NCI-H82 (cell line): ENCODE measurements at regions not wholly inside any gene's neighbourhood (a gene's known extent, or its start where the extent isn't known, plus 50 kb on each side); places are given as distances from the start of the nearest gene placed in this dataset.

Experiments
- DNase-seq: peaks from one replicate; lab custom pipeline; 2025; lab: John Stamatoyannopoulos, UW

DNA sequence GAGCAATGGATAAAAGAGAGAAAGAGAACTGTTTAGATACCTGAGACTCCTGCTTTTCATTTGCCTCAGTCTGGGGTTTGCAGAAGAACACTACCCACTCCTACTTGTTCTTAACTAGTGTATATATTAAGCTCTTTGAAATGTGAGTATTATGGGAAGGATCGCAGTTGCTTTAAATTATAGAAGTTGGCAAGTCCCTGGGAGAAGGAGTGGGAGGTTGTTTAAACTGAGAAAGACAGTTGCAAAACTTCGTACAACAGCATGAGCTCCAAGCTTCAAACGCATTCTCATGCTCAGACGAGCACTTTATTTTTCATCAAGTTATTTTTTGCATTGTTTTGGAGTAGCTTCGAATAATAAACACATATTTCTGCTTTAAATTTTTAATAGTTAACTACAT is 88.1 kb upstream of the C1QTNF7 start:
- no peak for DNase-seq

DNA sequence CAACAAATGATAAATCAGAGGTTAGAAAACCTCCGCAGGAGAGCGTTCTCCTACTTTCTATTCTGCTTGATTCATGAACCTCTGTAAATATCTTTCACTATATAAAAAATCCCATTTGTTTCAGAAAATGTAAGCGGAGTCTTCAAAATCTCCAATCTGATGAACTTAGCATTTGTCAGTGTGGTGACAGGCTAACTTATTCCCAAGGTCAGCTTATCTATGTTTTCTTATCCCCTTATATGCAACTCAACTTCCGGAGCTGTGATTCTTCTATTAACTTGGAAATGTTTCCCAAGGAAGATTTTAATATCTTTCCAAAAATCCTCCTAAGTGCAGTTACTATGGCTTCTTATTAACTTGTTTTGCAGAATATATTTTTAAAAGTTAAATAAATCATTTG is 87.5 kb upstream of the C1QTNF7 start:
- DNase-seq: no peak

DNA sequence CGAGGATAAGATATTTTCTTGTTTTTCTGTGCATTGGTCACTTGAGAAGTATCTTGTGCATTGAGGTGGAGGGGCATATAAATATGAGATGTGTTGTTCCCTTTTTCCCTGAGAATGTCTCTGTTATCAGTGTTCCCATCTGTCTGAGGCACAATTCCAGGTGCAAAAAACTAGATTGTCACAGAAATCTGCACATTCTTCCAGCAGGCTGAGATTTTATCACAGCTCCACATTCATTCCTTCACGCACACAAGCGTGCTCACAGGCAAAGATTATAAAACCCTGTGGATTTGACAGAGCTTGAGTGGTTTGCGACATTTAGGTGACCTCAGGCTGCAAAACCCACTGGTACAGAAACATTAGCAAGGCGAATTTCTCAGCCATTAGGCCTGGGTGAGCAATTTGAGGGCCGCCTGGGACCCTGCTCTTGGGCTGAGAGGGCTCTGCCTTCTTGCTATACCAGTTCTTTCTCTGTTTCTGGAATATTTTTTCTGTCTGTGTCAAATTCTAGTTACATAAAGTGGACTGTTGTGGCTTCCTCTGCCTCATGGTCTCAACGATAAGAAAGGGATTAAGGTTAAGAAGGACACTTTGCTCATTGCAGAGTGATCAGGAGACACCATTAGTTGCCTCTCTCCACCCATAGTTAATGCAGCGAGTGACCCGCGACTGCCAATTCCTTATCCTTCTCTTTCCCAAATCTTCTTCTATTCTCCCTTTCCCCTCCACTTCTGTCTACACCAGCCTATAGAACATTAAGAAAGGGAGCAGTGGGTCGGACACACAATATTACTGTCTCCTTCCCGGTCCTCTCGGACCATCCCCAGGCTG is 86.7 kb upstream of the C1QTNF7 start:
- DNase-seq: no peak

DNA sequence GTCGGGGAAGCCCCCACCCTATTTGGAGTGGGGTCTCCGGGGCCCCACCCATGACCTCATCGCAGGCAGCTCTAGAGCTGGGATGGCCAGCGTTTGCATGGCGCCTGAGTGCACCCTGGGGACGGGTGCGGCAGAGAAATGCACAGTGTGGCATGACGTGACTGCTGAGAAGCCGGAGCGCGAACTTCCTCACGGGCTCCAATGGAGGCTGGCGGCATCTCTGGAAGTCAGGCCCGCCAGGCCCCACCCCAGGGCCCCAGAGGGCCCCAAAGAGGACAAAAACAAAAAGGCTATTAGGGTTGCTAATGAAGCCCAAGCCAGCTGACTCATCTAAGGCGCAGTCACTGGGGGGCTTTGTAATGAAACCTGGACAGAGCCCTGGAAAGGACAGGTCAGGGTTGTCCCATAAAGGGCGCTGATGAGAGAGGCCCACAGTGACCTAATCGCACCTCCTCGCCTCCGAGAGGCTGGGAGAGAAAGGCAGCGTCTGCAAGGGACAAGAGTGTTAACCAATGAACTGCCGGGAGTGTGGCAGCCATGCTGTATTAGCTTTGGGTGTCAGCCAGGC is 86.0 kb upstream of the C1QTNF7 start:
- DNase-seq: no peak

DNA sequence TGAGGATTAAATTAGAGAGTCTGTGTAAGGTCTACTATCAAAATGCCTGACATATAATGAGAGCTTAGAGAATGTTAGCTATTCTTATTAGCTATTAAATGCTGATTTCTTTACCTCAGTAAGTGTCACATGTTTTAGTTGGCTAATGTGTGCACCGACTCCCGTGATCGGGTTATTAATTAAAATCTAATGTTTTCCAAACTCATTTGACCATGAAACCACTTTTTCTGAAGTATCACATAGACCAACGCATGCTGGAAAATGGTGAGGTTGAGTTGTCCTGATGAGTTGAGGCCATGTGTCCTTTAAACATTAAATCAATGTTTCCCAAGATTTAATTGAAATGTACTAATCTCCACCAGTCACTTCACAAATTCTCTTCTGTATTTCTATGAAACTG is 84.8 kb upstream of the C1QTNF7 start:
- no peak for DNase-seq

DNA sequence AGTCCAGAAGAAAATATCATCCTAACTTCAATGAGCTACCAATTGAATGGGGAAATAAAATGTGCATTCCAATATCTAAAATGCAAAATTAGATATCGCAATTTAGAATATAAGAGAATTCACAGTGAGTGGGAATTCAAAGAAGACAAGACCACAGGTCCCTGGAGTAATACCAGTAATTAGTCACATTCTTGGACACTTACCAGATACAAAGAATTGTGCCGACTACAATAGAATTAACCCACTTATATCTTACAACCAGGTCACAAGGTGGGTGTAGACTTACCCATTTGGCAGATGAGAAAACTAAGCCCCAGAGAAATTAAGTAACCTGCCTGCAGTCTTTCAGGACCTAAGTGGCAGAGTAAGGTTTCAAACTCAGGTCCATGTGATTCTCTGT is 84.3 kb upstream of the C1QTNF7 start:
- DNase-seq: no peak

DNA sequence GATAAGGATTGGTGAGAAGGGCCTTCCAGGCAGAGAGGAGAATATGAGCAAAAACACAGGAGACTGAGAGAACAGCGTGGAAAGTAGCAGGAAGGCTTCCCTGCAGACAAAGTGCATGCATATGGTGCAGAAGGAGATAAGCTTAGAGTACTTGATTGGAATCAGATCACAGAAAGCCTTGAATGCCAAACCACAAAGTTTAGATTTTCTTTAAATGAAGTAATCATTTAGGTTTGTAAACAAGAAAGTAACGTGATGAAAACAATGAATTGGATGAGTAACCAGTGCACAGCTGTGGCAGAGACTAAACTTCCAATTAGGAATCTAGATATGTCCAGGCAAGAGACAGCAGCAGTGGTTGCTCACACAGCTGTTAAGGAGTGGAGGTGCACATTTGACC is 83.8 kb upstream of the C1QTNF7 start:
- no peak for DNase-seq

DNA sequence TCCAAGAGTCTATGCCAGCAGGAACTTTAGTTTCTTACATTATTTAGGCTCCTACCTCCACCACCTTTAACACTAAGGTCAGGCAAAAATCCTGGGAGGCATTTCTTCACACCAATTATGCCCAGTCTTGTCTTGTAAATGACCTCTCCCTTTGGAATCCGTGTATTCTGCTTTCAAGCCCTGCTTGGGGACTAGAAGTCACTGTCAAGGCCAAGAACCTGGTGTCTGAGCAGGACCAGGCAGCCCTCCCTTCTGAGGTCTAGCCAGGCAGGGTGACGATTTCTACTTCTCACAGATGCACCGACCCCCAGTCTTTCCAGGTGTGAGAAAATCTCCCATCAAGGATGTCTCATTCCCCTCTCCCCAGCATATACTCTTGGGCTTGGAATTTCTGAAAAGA is 82.7 kb upstream of the C1QTNF7 start:
- DNase-seq: no peak

DNA sequence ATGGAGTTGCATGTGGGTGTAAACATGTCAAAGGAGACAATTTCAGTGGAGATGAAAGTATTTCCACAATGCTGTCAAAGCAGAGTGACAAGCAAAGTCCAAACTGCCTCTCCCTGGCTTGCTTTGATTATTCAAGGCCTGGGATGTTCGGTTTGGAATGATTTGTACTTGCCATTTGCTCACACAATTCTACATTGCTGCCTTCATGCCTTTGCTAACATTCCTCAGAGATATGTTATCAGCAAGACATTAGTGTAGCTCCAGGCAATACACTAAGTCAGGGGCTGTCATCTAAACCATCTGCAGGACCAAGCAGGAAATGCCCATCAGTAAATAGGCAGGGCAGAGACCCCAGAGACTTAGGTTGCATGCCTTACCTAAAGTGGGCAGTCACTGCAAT is 79.6 kb upstream of the C1QTNF7 start:
- DNase-seq: no peak

DNA sequence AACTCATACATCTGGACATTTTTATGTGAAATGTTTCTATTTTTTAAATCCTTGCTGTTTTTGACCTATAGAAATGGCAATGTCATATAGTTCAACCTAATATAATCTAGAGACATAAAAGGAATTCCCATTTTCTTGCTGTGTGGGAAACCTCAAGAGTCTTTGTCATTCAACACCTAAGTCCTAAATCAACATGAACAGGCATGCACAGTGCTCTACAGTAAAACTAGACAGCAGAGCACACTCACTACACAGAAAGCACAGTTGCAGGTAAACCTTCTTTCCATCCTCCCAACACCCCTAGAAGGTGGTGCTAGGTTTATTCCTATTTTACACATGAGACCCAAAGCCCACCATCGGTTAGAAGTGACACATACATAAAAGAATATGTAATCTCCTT is 79.1 kb upstream of the C1QTNF7 start:
- no peak for DNase-seq

DNA sequence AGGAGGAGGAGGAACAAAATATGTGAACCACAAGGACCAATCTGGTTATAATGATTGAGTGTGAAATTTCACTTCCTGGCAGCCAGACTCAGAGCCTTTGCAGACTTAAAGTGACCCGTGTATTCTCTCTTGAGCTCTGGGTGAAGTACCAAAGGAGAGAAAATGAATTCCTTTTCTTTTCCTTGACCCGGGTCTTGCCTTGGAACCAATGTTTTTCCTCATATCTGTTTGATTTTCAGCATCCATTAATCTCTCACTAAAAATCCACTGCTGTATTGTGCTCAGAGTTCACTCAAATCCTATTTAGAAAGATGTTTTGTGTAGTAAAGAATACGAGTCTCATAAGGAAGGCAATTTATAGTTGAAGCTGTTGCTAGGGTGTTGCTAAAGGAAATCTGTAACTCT is 78.3 kb upstream of the C1QTNF7 start:
- DNase-seq: no peak

DNA sequence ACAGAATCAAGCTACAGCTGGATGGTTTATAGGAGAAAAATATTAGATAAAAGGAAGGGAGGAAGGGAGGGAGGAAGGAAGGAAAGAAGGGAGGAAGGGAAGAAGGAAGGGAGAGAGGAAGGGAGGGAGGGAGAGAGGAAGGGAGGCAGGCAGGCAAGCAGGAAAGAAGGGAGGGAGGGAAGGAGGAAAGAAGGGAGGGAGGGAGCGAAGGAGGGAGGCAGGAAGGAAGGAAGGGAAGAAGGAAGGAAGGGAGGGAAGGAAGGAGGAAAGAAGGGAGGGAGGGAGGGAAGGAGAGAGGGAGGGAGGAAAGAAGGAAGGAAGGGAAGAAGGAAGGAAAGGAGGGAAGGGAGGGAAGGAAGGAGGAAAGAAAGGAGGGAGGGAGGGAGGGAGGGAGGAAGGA is 77.9 kb upstream of the C1QTNF7 start:
- no peak for DNase-seq

DNA sequence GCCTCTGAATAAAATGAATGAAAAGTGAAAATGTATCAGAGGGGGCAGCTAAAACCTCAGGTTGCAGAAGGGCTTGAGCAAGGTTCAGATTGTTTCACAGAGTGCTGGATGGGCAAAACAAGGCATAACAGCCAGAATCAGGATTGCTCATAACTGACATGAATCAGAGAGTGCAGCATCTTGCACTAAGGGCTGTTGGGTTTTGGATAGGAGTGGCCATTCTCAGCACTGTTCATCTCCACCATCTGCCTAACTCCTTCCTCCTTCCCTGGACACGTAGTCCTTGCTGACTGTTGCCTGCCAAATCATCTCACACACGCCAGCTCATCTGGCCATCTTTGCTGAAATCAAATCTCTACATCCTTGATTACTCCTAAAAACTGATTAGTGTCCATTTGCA is 75.3 kb upstream of the C1QTNF7 start:
- DNase-seq: no peak

DNA sequence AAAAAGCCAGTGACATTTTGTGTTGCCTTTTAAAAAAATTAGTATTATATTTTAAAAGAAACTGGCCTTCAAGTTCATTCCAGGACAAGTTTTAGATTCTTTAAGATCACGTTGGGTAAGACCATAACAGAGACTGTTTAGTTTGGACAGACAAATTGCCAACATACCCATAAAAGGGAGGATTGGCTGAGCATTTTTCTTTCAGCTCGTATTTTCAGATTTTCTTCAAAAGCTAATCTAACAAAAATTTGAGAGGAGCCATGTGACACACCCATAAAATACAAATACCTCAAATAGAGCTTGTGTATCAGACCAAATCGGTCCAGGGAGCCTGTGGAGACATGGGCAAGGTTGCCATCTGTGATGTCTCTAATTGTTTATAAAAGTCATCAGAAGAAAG is 74.6 kb upstream of the C1QTNF7 start:
- DNase-seq: no peak

DNA sequence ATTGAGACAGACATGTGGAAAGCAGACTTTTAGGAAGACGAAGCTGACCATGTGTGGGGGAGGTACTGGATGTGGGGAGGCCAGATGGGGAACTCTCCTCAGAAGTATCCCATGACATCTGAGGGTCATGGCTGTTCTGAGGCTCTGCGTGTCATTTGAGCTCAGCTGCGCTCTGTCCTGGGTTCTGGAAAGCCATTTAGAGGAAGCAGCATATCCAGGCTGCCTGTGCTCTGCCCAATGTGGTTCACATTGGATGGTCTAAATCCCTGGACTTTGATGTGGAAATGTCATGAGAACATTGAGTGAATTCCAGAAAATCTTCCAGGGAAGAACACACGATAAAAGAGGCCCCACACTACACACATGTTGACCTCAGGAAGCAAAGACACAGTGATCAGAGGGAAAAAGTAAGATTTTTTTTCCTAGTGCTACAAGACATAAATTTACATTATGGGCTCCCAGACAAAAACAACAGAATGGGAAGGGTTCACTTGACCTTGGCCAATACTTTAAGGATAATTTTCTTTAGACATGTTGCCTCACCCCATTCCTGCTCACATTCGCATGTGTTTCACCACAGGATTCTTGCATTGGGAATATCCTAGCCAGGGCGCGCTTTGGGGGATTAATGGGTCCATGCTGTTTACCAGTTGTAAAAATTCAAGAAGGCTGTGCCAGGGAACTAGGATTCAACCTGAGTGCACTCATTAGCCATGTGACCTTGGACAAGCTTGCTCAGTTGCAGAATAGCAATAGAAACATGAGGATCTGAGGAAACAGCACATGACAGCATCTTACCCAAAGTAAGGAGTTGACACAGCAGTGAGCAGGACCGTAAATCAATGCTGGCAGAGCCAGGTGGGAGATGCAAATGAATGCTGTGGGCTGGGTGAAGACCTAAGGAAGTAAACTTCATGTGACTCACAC is 73.2 kb upstream of the C1QTNF7 start:
- no peak for DNase-seq

DNA sequence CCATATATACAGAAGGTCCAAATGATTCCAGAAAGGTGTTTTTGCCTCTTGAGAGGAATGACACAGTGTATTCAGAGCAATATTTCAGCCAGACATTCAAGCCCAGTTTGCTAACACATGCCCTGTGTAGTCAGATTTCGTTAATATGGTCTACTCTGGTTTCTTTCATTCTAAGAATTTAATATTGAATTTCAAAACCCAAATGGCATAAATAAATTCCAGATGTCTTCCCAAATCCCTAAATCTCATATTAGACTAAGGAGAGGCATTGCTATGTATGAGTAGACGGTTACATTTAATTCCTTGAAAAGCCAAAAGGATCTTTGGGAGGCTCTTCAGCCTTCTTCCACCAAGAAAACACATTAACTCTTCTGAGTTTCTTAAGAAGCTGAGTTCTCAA is 66.3 kb upstream of the C1QTNF7 start:
- DNase-seq: no peak

DNA sequence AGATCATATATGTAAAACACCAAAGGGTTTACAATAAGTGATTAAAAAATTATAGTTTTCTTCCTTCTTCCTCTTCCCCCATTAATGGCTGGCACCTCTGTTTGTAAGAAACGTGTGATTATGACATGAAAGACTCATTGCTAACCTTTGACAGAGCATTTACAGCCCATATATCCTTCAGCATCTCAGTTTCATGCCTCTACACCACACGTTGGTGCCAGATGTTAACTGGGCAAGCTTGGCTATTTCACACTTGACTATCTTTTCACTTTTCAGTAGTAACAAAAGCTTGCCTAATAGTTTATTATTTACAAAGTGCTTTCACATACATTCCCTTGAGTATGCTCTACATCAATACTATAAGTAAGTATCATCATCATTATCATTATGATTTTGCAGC is 65.3 kb upstream of the C1QTNF7 start:
- no peak for DNase-seq

DNA sequence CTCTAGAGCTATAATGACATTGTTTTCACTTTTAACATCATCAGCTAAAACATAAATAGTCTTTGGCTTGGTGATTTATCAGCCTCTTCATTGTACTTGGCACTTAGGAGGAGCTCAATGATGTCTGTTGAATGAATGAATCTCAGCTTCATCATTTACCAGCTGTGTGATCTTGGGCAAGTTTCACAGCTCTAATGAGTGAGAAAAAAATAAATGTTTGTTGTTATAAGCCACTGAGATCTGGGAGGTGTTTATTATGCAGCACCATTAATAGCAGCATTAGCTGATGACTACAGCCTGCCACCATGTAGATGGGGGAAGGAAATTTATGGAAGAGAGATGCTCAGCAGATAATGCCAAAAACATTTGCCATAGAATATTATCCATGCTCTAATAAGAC is 63.6 kb upstream of the C1QTNF7 start:
- no peak for DNase-seq

DNA sequence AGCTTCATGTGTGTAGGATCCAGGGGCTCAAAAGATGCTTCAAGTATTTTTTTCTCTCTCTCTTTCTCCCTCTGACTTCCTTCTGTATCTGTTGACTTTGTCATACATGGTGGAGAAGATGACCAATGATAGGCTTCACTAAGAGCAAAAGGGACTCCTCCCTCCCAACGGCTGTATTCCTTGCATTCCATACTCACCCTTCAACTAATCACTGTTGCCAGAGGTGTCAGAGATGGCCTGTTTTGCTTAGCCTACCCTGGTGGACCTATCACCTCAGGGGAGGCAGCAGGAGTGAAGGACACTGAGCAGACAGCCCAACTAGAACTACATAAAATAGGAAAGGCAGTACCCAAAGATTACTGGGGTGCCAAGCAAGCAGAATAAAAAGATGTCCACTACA is 62.2 kb upstream of the C1QTNF7 start:
- DNase-seq: no peak

DNA sequence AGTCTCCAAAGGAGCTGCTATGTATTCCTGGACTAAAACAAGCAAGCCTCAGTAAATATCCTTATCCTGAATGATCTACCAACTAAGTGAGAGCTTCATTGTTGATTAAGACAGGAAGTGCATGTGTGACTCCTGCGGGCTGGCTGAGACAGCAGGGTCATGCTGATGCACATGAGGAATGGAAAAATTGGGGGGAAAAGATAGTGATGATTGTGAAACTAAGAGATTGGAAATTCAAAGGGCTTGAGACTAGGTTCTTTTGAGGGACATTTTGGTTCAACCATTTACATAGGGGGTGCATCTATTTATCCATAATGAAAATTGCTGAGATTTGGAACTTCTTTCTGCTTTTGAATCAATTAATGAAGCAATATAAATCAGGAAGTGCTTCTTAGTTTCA is 61.1 kb upstream of the C1QTNF7 start:
- no peak for DNase-seq

DNA sequence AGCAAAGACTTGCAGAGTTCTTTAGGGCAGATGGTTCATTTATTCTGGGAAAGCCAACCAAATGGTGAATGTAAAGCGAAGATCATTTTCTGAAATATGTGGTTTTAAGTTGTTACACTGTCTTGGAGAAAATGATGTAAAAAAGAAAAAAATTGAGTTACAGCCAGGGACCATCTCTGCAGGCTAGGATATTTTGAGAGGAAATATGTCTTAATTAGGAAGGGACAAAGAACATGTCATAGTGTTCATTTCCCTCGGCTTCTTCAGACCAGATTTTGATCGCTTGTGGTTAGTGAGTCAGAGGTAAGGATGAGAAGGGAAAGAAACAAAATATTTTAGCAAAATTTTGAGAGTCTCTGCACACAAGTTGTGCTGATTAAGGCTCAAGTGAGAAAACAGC is 59.0 kb upstream of the C1QTNF7 start:
- no peak for DNase-seq

DNA sequence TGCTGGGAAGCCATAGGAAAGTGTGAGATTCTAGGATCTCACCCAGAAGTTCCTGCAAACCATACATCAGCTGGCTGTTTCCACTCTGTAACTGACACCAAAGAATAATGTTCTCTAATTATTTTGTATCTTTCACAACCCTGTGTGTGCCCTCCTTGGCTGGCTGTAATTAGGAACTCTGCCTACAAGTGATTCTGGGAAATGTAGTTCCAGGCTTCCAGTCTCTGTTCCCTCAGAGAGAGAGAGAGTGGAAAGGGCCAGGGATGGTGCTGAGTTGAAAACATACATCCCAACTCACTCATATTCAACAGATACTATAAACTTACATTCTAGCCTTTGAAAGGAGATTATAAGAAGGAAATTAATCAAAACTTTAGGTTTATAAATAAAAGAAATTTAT is 57.5 kb upstream of the C1QTNF7 start:
- DNase-seq: no peak

DNA sequence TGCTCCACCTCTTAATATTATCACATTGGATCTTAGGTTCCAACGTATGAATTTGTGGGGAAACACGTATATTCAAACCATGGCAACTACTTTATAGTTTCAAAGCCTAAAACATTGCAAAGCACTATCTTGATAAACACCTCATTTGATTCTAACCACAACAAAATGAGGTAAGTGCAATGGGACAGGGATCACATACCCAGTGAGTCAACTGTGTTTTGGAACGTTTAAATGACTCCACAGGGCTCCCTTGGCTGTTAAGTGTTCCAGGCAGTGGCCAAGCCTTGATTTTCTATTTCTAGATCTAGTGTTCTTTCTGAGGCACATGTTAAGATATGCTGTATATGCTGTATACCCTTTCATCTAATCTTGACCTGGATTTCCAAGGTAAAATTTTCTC is 54.5 kb upstream of the C1QTNF7 start:
- DNase-seq: no peak
